ENCODE measurements at regions not wholly inside any gene's neighbourhood (a gene's known extent, or its start where the extent isn't known, plus 50 kb on each side); places are given as distances from the start of the nearest gene placed in this dataset.
"Not testable (repeated sequence)": the region's sequence is repeated elsewhere in the genome, so short reads cannot be mapped to it uniquely, and the experiment has no call there.

- DNase-seq: no peak
These were observed 73.9 kb upstream of the WASF3 start for GRCh38 chr13:26483546-26483945.

DNA sequence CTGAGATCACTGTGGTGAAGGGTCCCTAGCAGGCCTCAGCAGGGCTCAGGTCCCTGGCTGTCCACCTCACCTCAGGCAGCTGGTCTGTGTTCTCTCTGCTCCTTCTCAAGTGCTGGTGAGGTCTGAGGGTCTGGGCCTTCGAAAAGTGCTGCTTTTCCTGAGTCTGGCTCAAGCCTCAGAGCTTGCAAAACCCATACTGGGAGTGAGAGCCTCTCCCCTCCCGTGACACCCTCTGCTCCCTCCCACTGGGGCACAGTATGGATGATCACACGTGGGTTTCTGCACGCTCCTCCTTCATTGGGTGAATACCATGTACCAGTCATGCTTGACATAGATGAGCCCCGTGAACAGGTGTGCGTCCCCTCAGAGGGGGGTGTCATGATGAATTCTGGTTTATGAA lies 73.3 kb upstream of the WASF3 start:
- DNase-seq: no peak

GRCh38 chr13:26485288-26485687 lies 72.2 kb upstream of the WASF3 start:
- DNase-seq: no peak

DNA sequence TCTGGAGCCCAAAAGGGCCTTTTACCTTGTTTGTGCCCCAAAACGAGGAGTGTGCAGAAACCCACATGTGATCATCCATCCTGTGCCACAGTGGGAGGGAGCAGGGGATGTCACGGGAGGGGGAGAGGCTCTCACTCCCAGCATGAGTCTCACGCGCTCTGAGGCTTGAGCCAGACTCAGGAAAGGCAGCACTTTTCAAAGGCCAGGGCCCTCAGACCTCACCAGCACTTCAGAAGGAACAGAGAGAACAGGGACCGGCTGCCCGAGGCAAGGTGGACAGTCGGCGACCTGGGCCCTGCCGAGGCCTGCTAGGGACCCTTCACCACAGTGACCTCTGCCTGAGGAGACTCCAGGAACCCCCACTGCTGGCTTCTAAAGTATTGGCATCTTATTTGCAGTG lies 71.7 kb upstream of the WASF3 start:
- no peak for DNase-seq

- peak; percentile 42 for DNase-seq
These were observed 70.9 kb upstream of the WASF3 start for GRCh38 chr13:26486550-26486949.

DNA sequence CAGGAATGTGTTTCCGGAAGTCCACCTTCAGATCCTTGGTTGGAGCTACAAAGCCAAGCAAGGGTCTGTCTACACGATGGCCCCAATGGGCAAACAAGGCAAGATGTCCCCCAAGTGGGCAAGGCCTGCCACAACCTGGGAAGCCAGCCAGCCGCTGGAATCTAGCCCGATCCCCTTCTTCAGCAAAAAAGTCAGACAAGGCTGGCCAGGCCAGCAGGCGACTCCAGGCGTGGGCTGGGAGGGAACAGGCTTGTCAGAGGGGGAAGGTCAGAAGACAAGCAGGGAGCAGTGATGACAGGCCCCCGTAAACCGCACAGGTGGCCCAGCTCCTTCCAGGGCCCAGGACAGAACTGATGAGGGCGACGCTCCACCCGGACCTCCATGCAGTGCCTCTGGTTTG lies 69.7 kb upstream of the WASF3 start:
- DNase-seq: no peak

DNA sequence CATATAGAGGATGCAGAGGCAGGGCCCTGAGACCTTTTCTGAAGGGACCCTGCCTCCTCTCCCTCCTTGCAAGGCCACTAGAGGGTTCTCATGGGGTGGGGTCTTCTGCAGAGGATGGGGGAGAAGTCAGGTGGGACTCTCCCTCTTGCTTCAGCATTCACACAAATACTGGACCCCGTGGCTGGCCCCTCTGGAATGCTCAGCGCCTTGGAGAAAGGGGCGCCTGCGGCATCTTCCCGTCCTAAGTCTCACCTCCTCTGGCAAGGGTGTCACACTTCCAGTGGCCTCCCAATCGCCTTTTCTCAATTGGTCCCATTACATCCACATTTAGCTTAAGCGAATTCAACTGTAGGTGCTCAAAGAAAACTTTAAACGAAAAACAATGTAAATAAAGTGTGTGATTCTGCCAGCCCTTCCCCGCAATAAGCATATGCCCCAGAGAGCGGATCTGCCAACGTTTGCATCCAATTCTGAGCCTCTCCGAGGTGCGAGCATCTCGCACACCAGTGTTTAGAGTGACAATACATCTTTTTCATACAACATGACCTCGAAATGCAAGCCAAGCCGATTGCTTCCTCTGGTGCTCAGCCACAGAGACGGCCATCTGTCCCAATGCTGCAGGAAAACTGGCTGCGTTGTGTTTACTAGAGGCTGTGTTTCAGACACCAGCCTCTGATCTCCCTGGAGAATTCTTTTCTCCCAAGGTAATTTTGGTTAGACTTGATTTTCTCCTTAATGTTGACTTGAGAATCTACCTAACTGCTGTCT lies 69.1 kb upstream of the WASF3 start:
- no peak for DNase-seq

GRCh38 chr13:26492301-26492700 lies 65.2 kb upstream of the WASF3 start:
- not testable (repeated sequence) for DNase-seq

DNA sequence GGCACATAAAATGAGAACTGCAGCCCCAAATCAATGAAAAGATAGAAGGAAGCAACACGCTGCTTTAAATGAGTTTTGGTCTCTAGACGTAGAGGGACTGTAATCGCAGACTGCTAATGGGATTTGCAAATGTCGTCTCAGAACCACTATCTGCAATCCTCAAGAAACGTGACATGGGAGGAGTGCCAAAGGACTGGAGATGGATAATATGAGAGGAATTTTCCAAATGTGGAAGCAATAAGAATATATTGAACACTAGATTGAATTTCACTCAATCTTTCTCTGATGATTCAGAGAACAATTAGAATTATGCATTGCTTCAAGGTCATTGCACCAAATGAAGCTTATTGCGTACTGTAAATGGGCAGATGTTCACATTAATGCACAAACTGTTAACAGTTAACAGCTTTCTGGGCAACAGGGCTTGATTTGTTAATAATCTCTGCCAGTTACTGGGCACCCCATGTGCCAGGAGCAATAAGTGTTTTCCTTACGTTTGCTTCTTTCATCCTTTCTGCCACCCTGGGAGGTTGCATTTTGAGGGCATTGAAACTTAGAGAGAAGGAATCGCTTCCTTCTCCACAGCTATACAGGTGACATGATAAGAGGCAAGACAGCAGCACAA lies 62.8 kb upstream of the WASF3 start:
- DNase-seq: no peak

DNA sequence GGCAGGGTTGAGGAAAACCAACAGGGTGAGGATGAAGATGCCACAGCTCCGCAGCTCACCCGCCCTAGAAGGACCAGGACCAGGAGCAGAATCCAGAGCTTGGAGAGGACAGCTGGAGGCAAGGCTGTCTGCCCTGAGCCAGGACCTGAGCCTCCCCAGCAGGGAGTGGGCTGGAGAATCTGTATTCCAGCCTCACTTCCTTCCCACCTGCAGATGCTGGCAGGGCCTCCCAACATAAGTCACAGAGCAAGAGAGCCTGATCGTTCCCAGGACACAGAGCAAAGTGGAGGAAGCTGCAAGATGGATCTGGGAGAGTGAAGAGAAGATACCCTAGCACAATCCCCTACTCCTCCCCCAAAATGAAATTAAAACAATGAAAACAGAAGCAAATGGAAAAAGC lies 61.7 kb upstream of the WASF3 start:
- peak; percentile 35 for DNase-seq

GRCh38 chr13:26497968-26498511 lies 59.4 kb upstream of the WASF3 start:
- DNase-seq: peak; percentile 65

GRCh38 chr13:26498656-26499601 lies 58.6 kb upstream of the WASF3 start:
- no peak for DNase-seq

- DNase-seq: no peak
These were observed 56.7 kb upstream of the WASF3 start for GRCh38 chr13:26500618-26501320.

- no peak for DNase-seq
These were observed 55.8 kb upstream of the WASF3 start for GRCh38 chr13:26501641-26502040.

- DNase-seq: no peak
These were observed 54.7 kb upstream of the WASF3 start for GRCh38 chr13:26502826-26503225.

DNA sequence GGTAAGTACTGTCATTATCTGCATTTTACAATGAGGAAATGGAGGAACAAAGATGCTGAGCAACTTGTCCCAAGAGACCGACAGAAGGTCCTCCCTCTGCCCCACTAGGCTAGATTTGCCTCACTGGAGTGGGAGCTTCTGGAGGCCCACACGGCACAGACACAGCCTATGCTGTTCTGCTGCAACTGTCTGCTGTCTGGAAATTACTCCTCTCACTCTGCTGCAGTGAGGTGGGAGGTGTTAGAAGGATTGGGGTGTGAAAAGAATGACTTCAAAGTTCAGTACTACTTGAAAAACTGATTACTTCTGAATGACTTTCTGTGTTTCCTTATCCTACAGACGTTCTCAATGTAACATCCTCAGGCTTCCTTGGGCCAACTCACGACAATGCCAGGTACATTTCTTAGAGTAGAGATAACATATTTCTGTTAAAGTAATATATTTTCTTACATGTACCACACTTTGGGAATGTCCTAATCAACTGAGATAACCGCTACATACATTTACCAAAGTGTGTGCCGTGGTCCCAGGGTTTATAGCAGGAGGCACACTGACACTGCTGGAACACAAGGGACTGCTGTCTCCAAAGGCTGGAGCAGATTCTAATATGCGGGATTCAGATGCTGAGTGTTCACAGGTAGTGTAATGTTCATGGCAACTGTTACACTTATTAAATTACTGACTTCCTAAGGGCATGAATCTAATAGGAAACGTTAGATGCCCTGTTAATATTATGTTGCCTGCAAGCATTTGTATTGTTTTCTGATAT lies 53.5 kb upstream of the WASF3 start:
- no peak for DNase-seq
